NCI-H128 (cell line): ENCODE measurements at regions not wholly inside any gene's neighbourhood (a gene's known extent, or its start where the extent isn't known, plus 50 kb on each side); places are given as distances from the start of the nearest gene placed in this dataset.
"Not testable (repeated sequence)": the region's sequence is repeated elsewhere in the genome, so short reads cannot be mapped to it uniquely, and the experiment has no call there.

ENCODE experiments used
- DNase-seq: peaks from one replicate; lab custom pipeline; 2025; ENCODE audit not compliant: unreplicated experiment; lab: John Stamatoyannopoulos, UW

- no peak for DNase-seq
These were observed 359.1 kb downstream of the BARHL2 start for GRCh38 chr1:90357995-90358394.

DNA sequence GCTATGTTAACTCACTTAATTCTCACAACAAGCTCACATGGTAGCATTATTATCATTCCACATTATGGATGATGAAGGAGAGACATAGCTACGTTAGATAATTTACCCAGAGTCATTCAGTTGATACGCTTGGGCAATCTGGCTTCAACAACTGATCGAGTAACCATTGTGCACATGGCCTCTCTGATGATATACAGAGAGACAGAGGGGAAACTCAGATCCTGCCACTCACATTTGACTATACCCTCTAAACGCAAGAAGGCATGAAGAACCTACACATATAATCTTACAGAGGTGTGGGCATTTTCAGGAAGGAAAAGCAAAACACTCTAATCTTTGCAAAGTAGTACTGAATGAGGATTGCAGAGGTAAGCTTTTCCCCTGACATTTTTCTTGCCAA, 360.1 kb downstream of the BARHL2 start:
- no peak for DNase-seq

- DNase-seq = no peak
These were observed 361.0 kb downstream of the BARHL2 start for GRCh38 chr1:90356101-90356500.

DNA sequence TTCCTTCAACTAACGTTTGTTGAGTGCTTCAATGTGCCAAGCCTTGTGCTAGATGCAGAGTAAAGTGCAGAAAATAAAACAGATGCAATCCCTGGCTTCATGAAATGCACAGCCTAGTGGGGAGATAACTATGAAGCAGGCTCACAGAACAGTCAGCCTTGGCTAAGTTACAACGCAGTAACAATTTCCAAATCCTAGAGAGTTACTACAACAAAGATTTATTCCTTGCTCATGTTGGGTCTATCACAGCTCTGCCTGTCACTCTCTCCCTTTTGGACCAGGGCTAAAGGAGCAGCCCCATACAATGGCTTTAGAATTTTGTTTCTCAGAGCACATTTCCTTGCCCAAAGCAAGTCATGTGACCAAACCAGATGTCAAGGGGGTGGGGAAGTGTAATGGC, 359.8 kb downstream of the ZNF326 start:
- DNase-seq = no peak

- DNase-seq = no peak
These were observed 356.1 kb downstream of the ZNF326 start for GRCh38 chr1:90351019-90351418.

DNA sequence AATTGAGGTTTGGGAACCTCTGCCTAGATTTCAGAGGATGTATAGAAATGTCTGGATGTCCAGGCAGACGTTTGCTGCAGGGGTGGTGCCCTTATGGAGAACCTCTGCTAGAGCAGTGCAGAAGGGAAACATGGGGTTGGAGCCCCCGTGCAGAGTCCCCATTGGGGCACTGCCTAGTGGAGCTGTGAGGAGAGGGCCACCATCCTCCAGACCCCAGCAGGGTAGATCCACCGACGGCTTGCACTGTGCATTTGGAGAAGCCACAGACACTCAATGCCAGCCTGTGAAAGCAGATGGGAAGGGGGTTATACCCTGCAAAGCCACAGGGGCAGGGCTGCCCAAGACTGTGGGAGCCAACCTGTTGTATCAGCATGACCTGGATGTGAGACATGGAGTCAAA, 354.6 kb downstream of the ZNF326 start:
- DNase-seq = no peak

GRCh38 chr1:90348934-90349333, 354.0 kb downstream of the ZNF326 start:
- DNase-seq = no peak

GRCh38 chr1:90348459-90348858, 353.5 kb downstream of the ZNF326 start:
- not testable (repeated sequence) for DNase-seq

DNA sequence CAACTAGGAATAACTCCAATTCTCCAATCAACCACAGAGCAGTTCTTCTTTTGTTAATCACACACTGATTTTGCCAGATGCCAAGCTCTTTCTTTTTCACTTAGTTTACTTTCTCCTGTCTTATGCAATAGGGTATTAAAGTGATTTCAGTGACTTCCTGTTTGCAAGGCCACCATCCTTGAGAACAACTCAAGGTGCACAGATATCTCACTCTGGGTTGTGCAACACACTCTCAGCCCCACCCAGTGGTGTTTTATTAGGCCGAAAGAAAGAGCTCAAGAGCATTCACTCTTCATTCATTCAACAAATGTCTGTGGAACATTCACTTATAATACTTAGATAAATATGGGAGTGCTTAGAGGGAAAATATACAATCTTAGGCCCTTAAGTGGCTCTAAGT, 352.5 kb downstream of the ZNF326 start:
- DNase-seq = no peak

- DNase-seq = no peak
These were observed 351.8 kb downstream of the ZNF326 start for GRCh38 chr1:90346757-90347156.

GRCh38 chr1:90346349-90346748, 351.4 kb downstream of the ZNF326 start:
- DNase-seq = no peak

DNA sequence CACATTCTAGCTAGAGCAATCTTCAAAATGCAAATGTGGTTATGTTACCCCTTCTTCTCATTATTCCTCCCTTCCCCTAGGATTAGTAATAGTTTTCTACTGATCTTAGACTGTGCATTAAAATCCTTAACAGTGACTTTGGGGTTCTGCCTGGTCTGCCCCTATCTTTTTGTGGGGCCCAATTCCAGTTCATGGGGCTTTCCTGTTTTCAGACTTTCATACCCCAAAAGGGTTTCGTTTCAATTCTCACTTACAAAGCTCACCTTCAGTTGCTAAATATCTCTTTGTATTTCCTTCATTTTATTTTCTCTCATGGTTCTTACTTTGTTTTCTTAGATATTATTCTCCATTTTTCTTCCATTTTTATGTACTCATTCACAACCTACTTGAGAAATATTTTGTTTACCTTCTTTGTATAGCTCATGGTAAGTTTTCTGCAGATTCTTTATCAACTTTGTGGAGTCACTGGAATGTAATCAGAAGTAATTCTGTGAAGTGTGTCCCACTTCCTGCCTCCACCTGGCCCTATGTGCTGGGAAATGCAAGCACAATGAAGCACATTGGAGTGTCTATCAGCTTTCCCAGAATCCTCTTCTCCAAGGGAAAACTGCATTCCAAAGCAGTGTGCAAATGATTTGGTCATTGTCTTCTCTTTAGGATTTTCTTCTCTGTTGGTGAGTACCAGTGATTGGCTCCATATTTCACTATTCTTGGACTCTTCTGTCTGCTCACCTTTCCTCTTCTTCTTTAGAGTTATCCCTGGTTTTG, 350.2 kb downstream of the ZNF326 start:
- no peak for DNase-seq

- DNase-seq = no peak
These were observed 346.6 kb downstream of the ZNF326 start for GRCh38 chr1:90341516-90341915.

DNA sequence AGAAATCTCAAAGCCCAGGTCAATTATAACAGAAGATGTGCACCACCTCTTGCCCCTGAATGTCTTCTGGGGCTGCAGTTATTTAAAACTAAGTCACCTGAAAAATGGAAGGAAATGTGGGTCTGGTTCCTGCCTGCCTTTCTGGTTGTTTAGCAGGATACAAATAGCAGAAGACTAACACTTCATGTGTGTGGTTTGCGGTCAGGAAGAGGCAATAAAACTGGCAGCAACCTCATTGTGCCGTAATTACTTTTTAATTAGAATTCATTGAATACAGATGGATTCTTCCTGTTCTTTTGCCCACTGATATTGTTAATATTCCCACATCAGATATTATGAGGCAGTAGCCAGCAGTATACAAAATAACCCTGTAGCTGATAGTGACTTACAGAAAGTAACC, 345.7 kb downstream of the ZNF326 start:
- no peak for DNase-seq

- DNase-seq = no peak
These were observed 344.9 kb downstream of the ZNF326 start for GRCh38 chr1:90339811-90340210.

DNA sequence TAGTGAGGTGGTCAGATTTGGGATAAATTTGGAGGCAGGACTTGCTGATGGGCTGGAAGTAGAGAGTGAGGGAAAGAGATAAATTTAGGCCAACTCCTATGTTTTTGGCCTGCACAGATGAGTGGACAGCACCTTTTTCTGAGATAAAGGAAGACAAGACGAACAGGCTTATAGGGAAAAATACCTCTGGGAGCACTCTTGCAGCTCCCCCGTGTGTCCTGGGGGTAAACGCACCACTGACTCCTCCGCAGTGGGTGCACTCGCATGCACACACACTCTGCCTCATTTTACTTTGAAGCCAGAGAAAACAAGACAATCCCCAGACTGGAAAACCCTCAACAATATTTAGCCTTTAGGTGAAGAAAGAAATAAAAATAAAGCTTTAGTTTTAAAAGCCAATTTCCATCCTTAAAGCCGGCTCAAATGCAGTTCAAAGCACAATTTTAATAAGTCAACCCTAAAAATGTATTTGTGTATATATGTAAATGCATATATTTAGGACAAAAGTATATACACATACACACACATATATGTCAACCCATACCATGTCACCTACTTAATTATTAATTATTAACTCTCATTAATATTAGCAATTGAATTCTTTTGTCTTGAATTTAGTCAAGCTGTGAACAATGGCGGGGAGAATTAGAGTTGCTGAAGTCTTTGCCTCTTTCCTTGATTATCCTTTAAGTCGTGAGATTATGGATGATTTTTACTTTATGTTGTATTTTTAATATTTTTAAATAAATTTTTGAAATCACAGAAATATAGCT, 341.8 kb downstream of the ZNF326 start:
- no peak for DNase-seq

DNA sequence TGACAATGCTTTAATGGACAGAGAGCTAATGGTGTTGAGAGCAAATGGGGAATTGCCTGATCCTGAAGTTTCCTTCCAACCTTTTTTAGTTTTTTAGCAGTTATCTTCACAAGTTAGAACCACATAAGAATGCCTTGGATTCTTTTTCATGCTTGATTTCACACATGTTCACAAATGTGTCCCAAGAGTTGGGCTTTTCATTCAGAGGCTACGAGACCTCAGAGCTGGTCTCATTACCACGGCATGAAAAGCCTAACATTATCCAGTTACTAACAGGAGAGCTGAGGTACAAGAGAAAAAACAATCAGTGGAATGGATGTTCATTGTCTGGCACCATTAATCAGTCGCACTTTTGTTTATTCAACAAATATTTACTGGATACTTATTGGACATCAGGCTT, 340.6 kb downstream of the ZNF326 start:
- no peak for DNase-seq

- no peak for DNase-seq
These were observed 339.2 kb downstream of the ZNF326 start for GRCh38 chr1:90334137-90334536.

- DNase-seq = no peak
These were observed 330.3 kb downstream of the ZNF326 start for GRCh38 chr1:90325168-90325567.

GRCh38 chr1:90322186-90322585, 327.3 kb downstream of the ZNF326 start:
- DNase-seq = no peak

GRCh38 chr1:90319918-90320317, 325.0 kb downstream of the ZNF326 start:
- no peak for DNase-seq

- DNase-seq = no peak
These were observed 323.5 kb downstream of the ZNF326 start for GRCh38 chr1:90318431-90318830.

- DNase-seq = no peak
These were observed 322.7 kb downstream of the ZNF326 start for GRCh38 chr1:90317628-90318027.
